ENCODE measurements at regions not wholly inside any gene's neighbourhood (a gene's known extent, or its start where the extent isn't known, plus 50 kb on each side); places are given as distances from the start of the nearest gene placed in this dataset.
A peak's percentile ranks its signal among the peaks of the same experiment; 100 is the strongest.
"Not testable (repeated sequence)": the region's sequence is repeated elsewhere in the genome, so short reads cannot be mapped to it uniquely, and the experiment has no call there.

DNA sequence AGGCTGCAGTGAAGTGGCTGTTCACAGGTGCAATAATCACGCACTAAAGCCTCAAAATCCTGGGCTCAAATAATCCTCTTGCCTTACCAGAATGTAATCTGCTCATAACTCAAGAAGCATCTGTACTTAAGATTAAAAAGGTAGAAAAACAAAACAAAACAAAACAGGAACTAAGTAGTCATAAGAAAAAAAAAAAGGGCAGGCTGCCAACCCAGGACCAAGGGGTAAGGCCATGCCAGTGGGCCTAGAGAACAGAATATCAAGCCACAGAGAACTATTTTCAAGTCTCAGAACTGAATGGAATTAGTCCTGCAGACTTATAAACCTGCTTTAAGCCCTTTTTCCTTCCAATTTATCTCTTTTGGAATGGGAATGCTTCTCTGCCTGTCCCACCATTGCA, 64.8 kb upstream of the TBC1D3K start:
- no peak for DNase-seq (ENCODE audit: low read depth)

DNA sequence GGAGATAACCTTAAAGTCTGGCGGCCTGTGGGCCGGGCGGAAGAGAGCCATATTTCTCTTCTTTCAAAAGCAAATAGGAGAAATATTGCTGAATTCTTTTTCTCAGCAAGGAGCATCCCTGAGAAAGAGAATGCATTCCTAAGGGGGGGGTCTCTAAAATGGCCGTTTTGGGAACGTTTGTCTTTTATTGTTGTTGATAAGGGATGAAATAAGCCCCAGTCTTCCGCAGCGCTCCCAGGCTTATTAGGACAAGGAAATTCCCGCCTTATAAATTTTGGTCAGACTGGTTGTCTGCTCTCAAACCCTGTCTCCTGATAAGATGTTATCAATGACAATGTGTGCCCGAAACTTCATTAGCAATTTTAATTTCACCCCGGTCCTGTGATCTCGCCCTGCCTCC, 65.8 kb upstream of the TBC1D3K start:
- not testable (repeated sequence) for DNase-seq (ENCODE audit: low read depth)

DNA sequence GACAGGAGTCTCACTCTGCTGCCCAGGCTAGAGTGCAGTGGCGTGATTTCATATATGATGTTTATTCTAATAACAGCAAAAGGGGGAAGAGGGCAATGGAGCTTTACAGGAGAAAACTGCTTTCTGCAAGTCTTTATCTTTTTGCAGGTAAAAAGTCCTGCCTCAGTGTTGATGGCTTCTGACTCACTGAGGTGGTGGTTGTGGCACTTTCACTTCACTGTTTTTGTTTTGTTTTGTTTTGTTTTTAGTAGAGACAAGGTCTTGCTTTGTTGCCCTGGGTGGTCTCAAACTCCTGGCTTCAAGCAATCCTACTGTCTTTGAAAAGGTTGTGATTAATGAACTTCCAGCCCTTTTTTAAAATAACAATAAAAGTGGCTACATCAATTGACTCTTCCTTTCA, 68.0 kb upstream of the TBC1D3K start:
- no peak for DNase-seq (ENCODE audit: low read depth)

DNA sequence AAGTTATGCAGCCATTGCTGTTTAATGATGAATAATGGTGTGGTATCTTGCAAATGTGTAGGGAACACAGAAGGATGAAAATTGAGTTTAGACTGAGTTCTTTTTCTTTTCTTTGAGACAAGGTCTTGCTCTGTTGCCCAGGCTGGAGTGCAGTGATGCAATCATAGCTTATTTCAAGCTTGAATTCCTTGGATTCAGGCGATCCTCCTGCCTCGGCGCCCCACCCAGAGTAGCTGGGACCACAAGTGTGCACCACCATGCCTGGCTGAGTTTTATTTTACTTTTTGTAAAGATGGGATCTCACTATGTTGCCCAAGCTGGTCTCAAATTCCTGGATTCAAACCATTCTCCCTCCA, 74.6 kb upstream of the TBC1D3K start:
- no peak for DNase-seq (ENCODE audit: low read depth)

DNA sequence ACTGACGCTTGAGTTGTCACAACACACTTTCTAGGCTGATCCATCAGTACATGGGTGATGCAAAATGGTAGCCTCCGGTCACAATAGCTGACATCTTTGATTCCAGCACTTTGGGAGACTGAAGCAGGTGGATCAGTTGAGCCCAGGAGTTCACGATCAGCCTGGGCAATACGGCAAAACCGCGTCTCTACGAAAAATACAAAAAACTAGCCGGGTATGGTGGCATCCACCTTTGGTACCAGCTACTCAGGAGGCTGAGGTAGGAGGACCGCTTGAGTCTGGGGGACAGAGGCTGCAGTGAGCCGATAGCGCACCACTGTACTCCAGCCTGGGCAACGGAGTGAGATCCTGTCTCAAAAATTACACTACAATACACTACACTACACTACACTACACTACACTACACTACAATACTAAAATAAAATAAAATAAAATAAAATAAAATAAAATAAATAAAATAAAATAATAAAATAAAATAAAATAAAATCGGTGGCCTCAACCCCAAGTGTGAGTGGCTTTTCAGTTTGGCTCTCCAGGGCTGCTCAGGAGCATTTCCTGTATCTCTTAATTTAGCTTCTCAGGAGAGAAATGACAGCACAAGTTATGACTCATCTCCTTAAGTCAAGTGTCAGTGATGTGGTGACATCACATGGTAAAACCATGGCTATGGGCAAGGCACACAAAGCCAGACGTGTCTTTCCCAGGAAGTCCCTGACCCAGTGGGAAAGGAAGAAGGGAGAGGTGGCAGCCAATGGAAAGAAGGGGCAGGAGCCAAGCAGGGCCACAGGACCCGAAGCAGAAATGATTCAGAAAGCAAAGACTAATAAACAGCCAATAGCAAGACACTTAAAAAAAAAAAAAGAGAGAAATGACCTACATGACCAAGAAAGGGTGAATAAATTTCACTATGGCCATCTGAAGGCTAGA, 75.3 kb upstream of the TBC1D3K start:
- DNase-seq (ENCODE audit: low read depth): peak; percentile 74

DNA sequence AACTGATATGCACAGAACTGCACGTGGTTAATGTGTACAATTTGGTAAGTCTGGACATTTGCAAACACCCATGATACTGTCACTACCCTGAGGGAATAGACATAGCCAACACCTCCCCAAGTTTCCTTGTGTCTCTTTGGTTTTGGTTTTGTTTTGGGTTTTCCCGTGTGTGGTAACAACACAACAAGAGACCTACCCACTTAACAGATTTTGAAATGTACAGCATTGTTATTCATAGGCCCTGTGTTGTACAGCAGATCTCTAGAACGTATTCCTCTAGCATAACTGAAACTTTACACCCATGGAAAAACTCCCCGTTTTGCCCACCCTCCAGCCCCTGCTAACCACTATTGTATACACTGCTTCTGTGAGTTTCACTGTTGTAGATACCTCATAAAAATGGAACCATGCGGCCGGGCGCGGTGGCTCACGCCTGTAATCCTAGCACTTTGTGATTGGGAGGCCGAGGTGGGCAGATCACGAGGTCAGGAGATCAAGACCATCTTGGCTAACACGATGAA, 76.3 kb upstream of the TBC1D3K start:
- DNase-seq (ENCODE audit: low read depth): no peak

DNA sequence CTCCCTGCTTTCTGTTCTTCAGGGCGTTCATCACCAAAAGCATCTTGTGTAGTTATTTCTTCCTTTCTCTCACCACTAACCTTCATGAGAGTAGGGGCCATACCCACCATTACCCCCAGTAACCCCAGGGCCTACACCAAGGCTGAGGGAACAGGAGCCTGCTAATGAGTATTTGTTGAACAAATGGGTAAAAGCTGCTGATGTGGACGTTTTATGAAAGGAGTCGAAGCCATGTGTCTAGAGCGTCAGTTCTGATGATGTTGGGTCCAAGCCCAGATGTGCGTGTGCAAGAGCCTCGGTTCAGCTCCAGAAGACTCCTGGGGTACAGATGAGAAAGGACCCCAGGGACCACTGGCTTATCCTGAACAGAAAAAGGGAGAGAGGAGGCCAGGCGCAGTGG, 77.1 kb upstream of the TBC1D3K start:
- no peak for DNase-seq (ENCODE audit: low read depth)

DNA sequence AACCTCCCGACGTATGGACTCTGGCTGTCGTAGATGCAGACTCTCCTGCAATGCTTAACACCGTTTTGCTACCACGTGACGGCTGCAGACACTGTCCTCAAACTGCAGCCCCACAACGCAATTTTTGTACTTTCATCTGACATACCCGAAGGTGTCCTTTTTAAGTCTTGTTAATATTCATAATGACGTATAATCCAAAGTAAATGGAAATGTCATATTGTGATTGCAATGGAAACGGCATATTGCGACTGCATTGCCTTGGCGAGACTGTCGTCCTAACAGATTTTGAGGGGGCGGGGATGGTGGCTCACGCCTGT, 79.3 kb upstream of the TBC1D3K start:
- DNase-seq (ENCODE audit: low read depth): no peak

DNA sequence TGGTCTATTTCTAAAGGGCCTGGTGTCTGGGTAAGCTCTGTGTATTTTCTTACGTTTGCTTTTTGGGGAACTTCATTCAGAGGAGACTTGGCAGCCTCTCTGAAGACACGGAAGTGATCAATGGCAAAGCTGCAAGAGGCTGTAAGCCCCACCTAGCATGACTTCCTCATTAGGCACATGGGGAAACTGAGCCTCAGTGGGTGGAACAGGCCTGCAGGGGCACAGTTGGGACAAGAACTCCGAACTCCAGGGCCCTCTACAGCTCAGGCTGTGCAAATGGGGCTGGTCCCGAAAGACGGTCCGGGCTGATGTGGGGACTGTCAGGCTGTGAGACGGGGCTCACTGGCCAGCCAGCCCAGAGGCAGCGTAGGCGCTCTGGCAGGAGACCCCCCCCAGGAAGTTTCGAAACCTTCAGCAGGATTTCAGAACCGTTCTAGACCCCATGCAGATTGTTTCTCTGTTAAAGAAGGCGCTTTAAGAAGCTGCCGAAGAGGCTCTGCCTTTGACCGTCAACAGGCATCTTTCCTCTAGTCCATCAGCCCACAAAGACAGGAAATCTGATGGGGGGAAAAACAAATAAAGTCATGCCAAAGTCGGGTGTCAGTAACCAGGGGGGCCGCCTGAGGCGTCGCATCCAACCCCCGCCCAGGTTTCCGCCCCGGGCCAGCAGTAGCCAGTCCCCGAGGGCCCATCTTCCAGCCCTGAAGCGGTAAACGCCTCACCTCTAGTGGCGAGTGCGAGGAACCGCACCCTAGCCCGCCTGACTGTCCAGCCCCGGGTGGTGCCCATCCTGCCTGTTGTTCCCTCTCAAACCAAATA, 79.8 kb upstream of the TBC1D3K start:
- peak; percentile 59 for DNase-seq (ENCODE audit: low read depth)

DNA sequence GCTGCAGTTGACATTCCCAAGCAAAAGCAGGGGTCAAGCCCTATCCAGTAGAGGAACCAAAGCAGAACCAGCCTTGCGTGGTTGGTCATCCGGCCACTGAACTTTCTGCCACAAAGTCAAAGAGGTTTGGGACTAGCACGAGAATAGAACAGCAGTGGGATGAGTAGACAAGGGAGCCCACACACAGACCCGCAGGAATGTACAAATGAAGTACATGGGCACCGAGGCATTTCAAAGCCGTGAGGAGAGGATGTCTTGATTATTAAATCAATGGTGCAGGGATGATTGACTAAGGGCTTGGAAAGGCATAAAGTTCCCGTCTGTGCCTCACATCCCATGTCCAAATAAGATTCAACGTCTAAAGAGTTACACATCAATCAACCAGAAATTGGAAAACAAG, 81.8 kb upstream of the TBC1D3K start:
- DNase-seq (ENCODE audit: low read depth): no peak

DNA sequence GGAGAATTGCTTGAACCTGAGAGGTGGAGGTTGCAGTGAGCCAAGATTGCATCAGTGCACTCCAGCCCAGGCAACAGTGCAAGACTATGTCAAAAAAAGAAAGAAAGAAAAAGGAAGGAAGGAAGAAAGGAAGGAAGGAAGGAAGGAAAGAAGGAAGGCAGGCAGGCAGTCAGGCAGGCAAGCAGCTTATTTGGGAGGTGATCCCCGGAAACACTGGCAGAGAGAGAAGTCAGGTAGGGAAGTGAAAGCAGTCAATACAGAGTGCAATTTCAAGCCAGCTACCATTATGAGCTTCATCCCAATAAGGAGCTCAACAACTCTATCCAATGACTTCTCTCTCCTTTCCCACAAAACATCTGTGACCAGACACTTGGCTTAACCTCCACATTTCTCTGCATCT, 83.0 kb upstream of the TBC1D3K start:
- no peak for DNase-seq (ENCODE audit: low read depth)

DNA sequence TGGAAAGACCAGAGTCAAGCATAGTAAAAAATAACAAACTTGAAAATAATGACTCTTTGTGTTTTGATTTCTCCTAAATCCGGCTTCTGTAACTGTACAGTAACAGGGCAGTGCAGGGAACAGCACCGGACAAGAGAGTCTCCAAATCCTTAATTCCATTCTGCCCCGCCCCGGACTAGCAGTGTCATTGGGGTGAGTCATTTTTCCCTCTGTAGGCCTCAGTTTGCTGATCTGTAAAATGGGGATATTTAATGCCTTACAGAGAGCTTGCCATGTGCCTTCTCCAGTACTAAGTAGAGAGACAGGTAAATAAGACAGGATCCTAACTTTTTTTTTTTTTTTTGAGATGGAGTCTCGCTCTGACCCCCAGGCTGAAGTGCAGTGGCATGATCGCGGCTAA, 83.6 kb upstream of the TBC1D3K start:
- no peak for DNase-seq (ENCODE audit: low read depth)

DNA sequence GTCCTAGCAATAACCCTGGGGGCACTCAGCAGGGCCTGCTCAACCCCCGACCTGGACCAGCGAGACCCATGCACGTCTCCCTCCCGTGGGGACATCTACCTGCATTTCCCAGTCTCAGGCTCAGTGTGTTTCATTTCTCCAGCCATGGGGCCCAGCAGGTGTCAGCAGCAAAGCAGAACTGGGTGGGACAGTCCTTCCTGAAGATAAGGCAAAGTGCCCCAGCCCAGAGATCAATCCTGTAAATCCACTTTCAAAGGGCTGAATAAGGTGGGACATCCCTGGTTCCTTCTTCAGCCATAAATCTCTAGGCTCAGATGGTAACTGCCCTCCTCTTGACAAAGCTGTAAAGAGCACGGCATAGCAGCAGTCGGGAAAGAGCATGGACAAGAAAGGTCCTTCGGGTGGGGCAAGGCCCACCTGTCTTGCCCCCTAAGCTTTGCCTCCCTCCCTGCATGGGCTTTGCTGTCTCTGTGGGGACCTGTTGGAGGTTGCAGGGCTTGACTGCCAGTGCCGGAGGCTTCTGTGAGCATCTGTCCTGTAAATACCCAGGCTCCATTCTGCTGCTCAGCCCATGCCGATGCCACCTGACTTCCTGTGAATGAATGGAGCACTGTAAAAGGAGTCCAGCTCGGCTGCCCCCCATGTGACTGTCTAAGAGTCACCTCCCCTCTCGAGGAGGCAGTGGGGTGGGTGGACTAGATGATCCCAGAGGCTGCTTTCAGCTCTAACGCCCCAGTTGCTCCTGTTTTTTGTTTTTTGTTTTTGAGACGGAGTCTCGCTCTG, 84.8 kb upstream of the TBC1D3K start:
- no peak for DNase-seq (ENCODE audit: low read depth)

DNA sequence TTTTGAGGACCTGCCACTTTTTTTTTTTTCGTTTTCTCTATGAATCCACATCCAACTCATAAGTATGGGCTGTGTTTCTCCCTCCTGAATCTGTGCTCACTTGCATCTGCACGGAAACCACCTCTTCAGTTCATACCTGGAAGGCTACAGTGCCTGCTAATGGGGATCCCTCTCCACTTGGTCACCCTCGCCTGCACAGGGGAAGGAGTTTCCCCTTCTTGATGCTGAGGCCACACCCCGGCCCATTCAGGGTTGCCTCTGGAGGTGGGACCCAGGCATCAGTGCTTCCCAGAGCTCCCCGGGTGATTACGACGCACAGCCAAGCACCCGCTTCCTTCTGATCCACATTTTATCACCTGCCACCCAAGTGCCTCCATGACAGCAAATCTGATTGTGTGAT, 85.9 kb upstream of the TBC1D3K start:
- DNase-seq (ENCODE audit: low read depth): no peak

DNA sequence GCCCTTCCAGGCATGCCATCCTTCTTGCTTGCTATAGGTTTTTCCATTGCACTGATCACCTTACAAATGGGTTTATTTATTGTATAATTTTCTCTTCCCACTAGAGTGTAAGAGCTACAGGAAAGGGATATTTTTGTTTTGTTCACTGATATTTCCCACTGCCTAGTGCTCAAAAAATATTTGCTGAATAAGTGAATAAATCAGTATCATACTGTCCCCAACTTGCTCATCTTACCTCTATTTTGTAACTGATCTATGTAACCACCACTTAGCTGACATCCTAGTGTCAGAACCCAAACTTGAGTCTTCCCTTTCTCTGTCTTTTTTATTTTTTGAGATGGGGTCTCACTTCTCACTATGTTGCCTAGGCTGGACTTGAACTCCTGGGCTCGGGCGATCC, 87.6 kb upstream of the TBC1D3K start:
- DNase-seq (ENCODE audit: low read depth): no peak

DNA sequence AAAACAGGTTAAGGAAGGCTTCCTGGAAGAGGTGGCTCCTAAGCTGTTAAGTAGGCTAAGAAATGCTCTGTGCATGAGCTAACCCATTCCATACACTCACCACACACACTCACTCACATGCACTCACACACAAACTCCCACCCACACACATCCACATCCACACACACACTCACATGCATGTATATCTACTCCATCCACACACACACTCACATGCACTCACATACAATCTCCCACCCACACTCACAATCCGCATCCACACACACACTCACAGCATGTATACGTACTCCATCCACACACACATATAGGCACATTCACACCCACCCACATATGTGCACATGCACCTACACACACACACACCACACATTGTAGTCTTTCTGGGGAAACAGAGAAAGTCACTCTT, 89.3 kb upstream of the HNF1B start:
- DNase-seq (ENCODE audit: low read depth): no peak

DNA sequence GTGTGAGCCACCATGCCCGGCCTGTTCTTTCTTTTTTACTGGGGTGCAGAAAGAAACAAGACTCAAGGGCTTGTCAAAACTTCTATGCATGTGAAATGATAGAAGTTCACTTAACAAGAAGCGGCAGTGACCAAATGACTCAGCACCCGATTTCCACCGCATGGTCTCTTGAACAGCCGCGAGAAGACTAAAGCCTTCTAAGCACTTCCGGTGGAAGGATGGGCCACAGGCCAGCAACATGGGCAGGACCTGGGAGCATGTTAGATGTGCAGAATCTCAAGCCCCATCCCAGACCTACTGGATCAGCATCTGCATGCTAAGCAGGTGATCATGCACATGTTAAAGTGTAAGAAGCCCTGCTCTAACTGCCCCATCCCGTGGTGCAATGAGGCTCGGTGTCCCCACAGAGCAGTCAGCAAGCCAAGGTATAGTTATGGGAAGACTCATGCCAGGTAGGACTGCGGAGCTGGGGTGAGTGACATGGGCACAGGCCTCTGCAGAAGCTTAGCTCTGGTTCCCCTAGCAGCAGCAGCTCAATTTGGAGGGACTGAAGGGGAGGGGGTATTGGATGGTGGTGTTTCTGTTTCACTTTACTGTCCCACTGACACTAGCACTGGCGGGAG, 88.5 kb upstream of the HNF1B start:
- DNase-seq (ENCODE audit: low read depth): no peak

DNA sequence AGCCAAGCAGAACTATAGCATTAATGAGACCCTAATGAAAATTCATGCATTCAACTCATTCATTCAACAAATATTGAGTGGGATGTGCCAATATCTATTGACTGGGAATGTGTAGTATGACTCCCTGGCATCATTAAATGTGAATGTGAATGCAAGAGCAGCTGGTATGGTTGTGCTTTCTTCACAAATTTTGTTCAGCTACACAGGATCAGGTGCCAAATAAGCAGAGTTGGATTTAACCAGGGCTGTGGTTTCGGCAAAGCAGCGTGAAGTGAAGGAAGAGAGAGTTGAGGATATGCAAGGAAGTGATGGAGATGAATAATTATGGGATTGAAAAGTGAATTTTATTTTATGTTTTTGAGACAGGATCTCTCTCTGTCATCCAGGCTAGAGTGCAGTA, 87.1 kb upstream of the HNF1B start:
- DNase-seq (ENCODE audit: low read depth): no peak

DNA sequence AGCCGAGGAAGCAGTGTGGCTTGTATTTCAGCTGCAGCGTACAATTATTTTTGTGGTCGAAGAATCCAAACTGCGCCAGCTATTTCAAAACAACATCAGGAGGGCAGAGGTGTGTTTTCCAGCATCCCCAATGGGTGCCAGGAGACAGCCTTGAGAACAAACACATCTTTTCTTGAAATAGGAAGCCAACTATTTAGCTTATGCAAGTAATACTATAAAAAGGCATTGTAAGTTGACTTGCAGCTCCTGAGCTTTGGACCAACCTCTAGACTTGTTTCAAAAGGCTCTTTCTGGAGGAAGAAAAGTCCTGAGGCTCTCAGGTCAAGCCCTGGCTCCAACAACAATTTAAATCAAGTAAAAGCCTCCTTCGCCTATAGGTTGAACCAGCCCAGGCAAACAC, 86.6 kb upstream of the HNF1B start:
- no peak for DNase-seq (ENCODE audit: low read depth)

DNA sequence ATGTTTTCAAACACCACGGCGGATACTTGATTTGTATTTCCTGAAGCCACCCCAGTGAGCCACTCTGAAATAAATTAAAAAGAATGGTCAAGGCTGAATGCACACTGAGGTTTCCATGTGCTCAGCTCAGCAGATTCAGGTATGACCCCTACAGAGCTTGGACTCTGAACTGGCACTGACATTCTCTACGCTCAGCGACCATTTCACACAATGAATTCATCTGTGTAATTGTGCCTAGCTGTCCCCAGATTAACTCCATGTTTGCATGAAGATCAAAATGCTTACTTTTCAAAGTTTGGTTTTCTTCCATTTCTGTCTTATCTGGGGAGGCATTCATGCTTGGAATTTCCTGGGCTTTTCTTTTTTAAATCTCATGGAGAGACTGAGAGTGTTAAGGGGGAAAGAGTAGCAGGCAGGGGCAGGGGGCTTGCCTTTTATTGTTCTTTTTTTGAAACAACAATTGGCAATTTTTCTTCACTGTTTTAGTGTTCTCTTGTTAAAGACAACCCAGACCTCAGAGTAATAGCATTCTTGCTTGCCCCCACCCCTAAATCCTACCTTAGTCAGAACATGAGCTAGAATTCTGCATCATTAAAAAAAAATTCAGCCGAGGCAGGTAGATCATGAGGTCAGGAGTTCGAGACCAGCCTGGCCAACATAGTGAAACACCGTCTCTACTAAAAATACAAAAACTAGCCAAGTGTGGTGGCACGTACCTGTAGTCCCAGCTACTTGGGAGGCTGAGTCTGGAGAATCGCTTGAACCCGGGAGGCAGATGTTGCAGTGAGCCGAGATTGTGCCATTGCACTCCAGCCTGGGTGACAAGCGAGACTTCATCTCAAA, 85.5 kb upstream of the HNF1B start:
- DNase-seq (ENCODE audit: low read depth): no peak

DNA sequence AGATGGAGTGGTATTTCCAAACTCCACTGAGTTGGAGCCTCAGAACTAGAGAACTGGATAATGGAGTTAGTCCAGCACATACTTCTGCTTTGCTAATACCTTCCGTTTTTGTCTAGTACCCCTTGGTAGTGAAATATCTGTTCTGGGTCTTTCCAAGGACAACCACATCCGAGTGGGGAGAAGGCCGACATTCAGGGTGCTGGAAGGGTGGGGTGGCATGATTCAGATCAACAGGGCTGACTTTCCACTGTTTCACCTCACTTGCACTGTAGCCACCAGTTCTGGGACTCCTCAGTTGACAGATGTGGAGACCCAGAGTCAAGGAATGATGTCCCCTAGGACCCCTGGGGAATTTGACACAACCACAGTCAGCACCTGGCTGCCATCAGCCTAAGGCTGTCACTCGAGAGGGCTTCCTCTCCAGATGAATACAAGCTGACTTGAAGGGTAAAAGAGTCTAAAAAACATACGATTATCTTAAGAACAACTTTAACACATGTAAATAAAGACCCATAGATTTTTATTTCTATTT, 84.8 kb upstream of the HNF1B start:
- DNase-seq (ENCODE audit: low read depth): no peak
